Psoas muscle (tissue), 7 donors: ENCODE measurements at regions not wholly inside any gene's neighbourhood (a gene's known extent, or its start where the extent isn't known, plus 50 kb on each side); places are given as distances from the start of the nearest gene placed in this dataset.

Source experiments
- ATAC-seq, 4 donors: fragments of 200-7000 bp; cut with Tn5 transposase; one replicate each; pipeline ENCODE4 v1.9.1; 2020; ENCODE audit warnings: moderate library complexity in 3 of 4, mild to moderate bottlenecking in 2 of 4
- DNase-seq, 2 donors: peaks; one replicate each; pipeline ENCODE4 v3.0.0-alpha.2; 2020
- H3K27ac ChIP-seq: fragments of 200-600 bp; one replicate; pipeline ENCODE4 v1.8.0; 2022
- H3K27me3 ChIP-seq, 3 donors: fragments of 200-600 bp in 1 of 3; one replicate each; pipeline versions ENCODE4 v1.6.1 to v1.8.0; 2013 to 2022; ENCODE audit warnings: low read length in 2 of 3, mild to moderate bottlenecking in 2 of 3, moderate library complexity in 1 of 3; ENCODE audit not compliant: insufficient read depth in 3 of 3
- H3K36me3 ChIP-seq, 2 donors: fragments of 200-600 bp in 1 of 2; one replicate each; pipeline versions ENCODE4 v1.6.1 to v1.8.0; 2013 to 2022; ENCODE audit warnings: low read depth in 1 of 2, mild to moderate bottlenecking in 1 of 2, moderate library complexity in 1 of 2; ENCODE audit not compliant: insufficient read depth in 1 of 2
- H3K4me1 ChIP-seq: fragments of 200-600 bp; one replicate; pipeline ENCODE4 v1.8.0; 2022
- H3K4me3 ChIP-seq: fragments of 200-600 bp; one replicate; pipeline ENCODE4 v1.8.0; 2022; ENCODE audit warnings: mild to moderate bottlenecking
- H3K9me3 ChIP-seq: fragments of 200-600 bp; one replicate; pipeline ENCODE4 v1.8.0; 2022
- CTCF ChIP-seq: fragments of 200-600 bp; IDR thresholded peaks from one replicate; pipeline ENCODE4 v1.8.0; 2022; ENCODE audit warnings: antibody characterized with exemption
- WGBS, 3 donors: extraction: QIAGEN DNeasy Blood & Tissue Kit; methylation state at CpG; one replicate each; pipeline versions ENCODE4 v1.1.6 to v1.1.7; 2013; 5-methylcytosine and 5-hydroxymethylcytosine counted together
- intact Hi-C, 2 donors: fragments of 100-400 bp; cut with DNase I; formaldehyde crosslinking; loops; one replicate each; pipeline versions ENCODE4 v1.11.0 to v1.14.2; 2022
- donor health status: healthy with polysubstance abuse.
- donor health status: DM: no; HTN: no; CAD: no; lungs with moderate emphysema.
- donor health status: Bipolar disorder and iron deficiency.
- donor health status: healthy.
- donor health status: DM: yes; HTN: yes; CAD: no.
- donor health status: DM: no; HTN: no; CAD: no.
- donor health status: DM: yes; HTN: yes; CAD: no.

- no peaks in the 10 kb centered on the region for H3K9me3 ChIP-seq
- no peak for DNase-seq
Observed at GRCh38 chr2:5980450-5981190, 288.4 kb downstream of the SOX11 start.

GRCh38 chr2:5982193-5982902, 290.2 kb downstream of the SOX11 start:
- ATAC-seq (no peak), DNase-seq (no peak)
- Histone ChIP-seq H3K36me3 (no peaks in the 10 kb centered on the region), H3K27me3 (peaks cover 2 to 13% (median 8%) of the 10 kb centered on the region in 3 donors), H3K4me3 (no peak overlapping the region), H3K9me3 (no peaks in the 10 kb centered on the region), H3K27ac (no peak overlapping the region), H3K4me1 (no peaks in the 10 kb centered on the region)
- WGBS, 3 donors, result 74 to 78% (median 77%) methylated on average over 16 of the region's 16 CpGs
- TF ChIP-seq CTCF, result no peak
- intact Hi-C loops, result no loop called here

More at GRCh38 chr2:5980450-5981190, 288.4 kb downstream of the SOX11 start:
- TF ChIP-seq CTCF, result no peak
- intact Hi-C loops, result no loop called here
- H3K36me3 ChIP-seq, result no peaks in the 10 kb centered on the region
- WGBS, 3 donors, result 55 to 59% (median 55%) methylated on average over 16 of the region's 16 CpGs
- no peak for ATAC-seq
- no peak overlapping the region for H3K4me3 ChIP-seq
- H3K27me3 ChIP-seq, result peaks cover 2 to 13% (median 5%) of the 10 kb centered on the region in 3 donors
- H3K4me1 ChIP-seq, result no peaks in the 10 kb centered on the region
- H3K27ac ChIP-seq, result no peak overlapping the region

GRCh38 chr2:5982903-5983265, 290.7 kb downstream of the SOX11 start:
- intact Hi-C loops, result no loop called here
- Histone ChIP-seq H3K36me3 (no peaks in the 10 kb centered on the region), H3K9me3 (no peaks in the 10 kb centered on the region), H3K4me1 (no peaks in the 10 kb centered on the region), H3K4me3 (no peak overlapping the region), H3K27ac (no peak overlapping the region), H3K27me3 (peaks cover 2 to 13% (median 8%) of the 10 kb centered on the region in 3 donors)
- no peak for DNase-seq
- ATAC-seq, result no peak
- TF ChIP-seq CTCF, result no peak
- WGBS, 3 donors, result 89 to 91% (median 89%) methylated on average over 11 of the region's 11 CpGs

- H3K27ac ChIP-seq, result no peak overlapping the region
- intact Hi-C loops, result no loop called here
- no peaks in the 10 kb centered on the region for H3K4me1 ChIP-seq
- WGBS, 3 donors, result 82 to 87% (median 82%) methylated on average over 13 of the region's 13 CpGs
- H3K36me3 ChIP-seq, result no peaks in the 10 kb centered on the region
- peaks cover 2 to 13% (median 8%) of the 10 kb centered on the region in 3 donors for H3K27me3 ChIP-seq
- no peak overlapping the region for H3K4me3 ChIP-seq
- ATAC-seq (no peak), DNase-seq (no peak)
- TF ChIP-seq CTCF, result no peak
- H3K9me3 ChIP-seq, result no peaks in the 10 kb centered on the region
Observed at GRCh38 chr2:5983511-5984272, 291.5 kb downstream of the SOX11 start.
